GM23248 (cell line): ENCODE measurements at regions not wholly inside any gene's neighbourhood (a gene's known extent, or its start where the extent isn't known, plus 50 kb on each side); places are given as distances from the start of the nearest gene placed in this dataset.

Experiments used
- EZH2 ChIP-seq: fragments of 200-600 bp; sonication (generic); IDR thresholded peaks from 2 replicates; pipeline ENCODE4 v1.6.1; 2018; ENCODE audit warnings: antibody characterized with exemption, mild to moderate bottlenecking; ENCODE audit not compliant: insufficient read depth, poor library complexity, severe bottlenecking
- EZH2phosphoT487 ChIP-seq: fragments of 200-600 bp; sonication (generic); IDR thresholded peaks from 2 replicates; pipeline ENCODE4 v1.6.1; 2018; ENCODE audit warnings: antibody characterized with exemption, moderate library complexity, mild to moderate bottlenecking, low read depth; ENCODE audit not compliant: insufficient read depth

DNA sequence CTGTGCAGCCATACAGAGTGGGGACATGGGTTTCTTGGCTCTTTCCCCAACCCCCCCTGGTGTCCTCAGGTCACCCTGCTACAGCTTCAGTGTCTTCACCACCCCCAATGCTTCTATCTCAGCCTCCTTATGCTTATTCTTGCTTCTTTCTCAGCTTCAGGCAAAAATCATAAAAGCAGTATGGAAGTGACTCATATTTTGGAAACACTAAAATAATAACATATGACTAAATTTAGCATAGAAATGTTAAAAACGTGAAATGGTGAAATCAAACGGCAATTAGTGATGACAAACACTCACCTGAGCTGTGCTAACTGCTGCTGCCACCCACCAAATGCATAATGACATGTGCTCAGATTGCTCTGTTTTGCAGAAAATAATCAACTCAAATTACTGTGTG is 475.2 kb upstream of the EPHA3 start:
- TF ChIP-seq EZH2: no peak
- TF ChIP-seq EZH2phosphoT487: no peak
